Astrocyte (in vitro differentiated cells and primary cell): ENCODE measurements at regions not wholly inside any gene's neighbourhood (a gene's known extent, or its start where the extent isn't known, plus 50 kb on each side); places are given as distances from the start of the nearest gene placed in this dataset.

Source experiments
- CTCF ChIP-seq: IDR thresholded peaks from 2 replicates; pipeline ENCODE4 v1.5.1; 2011; ENCODE audit warnings: low read depth, mild to moderate bottlenecking, inconsistent platforms, low read length, moderate library complexity; ENCODE audit not compliant: insufficient read depth
- EZH2 ChIP-seq: IDR thresholded peaks from 2 replicates; pipeline ENCODE4 v1.6.1; 2012; ENCODE audit warnings: mild to moderate bottlenecking, low read length, inconsistent platforms; ENCODE audit not compliant: insufficient read depth

- TF ChIP-seq CTCF, result no peak
- no peak for TF ChIP-seq EZH2
These were observed 615.6 kb upstream of the CDH2 start for GRCh38 chr18:28792404-28793086.
